NCI-H1048 (cell line): ENCODE measurements at regions not wholly inside any gene's neighbourhood (a gene's known extent, or its start where the extent isn't known, plus 50 kb on each side); places are given as distances from the start of the nearest gene placed in this dataset.
"Not testable (repeated sequence)": the region's sequence is repeated elsewhere in the genome, so short reads cannot be mapped to it uniquely, and the experiment has no call there.

Source experiments
- DNase-seq: peaks from one replicate; lab custom pipeline; 2025; lab: John Stamatoyannopoulos, UW

DNA sequence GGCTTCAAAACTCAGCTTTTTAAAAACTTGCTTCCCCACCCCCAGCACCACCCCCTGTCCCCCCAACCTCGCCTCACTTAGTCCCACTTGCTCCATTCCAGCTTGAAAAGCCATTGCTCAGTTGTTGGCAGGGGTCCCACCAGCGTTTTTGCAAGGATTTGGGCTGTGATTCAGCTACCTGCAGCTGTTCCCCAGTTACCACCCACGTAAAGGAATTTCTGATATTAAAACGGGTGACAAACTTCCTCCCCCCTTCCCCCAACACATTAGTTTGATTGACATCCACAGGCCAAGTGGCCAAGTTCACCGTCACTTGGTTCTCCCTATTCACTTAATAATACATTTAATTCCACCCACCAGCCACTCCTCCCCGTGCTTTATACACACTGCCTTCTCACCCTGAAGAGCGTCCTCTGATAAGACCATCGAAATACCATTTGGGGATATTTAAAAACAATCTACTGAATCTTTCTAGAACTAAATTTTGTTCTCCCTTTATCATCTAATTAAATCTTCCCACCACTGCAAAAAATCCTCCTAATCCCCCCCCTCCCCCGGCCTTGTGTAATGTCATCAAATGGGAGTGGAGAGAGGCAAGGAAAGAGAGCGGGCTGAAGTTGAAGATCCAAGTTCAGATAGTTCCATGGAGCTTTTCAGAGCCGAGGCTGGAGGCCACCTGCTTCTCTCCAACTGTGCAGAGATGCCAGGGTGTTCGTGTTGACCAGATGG, 55.1 kb downstream of the SOX9 start:
- no peak for DNase-seq

DNA sequence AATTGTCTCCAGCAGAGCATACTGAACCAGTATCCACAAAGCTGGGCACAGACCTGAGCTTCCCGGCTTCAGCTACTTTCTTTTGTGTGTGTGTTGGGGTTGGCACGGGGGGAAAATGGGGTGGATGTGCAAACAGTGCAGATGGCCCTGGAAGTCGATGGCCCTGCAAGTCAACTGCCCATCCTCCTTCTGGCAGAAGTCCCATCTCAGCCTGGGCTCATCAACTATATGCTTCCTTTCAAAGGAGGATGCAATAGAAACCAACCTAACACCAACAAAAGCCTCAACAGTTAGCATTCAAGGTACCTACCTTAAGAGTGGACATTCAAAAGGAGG, 55.7 kb downstream of the SOX9 start:
- no peak for DNase-seq

DNA sequence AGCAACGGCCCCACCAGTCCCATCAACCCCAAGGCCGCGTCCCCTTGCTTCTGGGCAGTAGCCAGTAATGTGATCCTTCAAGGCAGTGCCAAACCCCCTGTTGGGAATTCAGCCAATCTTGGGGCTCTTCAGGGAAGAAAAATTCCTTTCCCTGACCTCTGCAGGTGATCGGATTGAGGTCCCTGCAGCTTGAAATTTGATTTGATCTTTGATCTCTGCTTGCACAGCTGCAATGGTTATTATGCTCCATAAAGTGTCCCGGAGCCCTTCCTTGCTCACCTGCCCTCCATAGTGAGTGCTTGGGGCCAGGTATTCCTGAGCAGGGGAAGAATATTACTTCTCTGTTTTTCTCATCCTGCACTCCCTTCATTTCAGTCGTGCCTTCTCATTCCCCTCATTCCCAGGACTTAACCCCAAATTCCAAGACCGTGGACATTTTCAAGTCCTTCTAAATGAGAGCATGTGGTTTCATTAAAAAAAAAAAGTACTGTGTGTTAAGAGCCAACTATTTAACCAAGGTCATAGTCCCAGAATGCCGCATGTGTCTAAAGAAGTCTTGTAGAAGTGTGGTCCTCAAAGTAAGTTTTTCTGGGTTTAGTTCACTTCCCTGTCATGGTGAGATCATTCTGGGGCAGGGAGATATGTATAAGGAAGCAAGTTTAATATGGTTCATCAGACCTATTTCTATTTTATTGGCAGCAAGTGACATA, 56.3 kb downstream of the SOX9 start:
- no peak for DNase-seq

DNA sequence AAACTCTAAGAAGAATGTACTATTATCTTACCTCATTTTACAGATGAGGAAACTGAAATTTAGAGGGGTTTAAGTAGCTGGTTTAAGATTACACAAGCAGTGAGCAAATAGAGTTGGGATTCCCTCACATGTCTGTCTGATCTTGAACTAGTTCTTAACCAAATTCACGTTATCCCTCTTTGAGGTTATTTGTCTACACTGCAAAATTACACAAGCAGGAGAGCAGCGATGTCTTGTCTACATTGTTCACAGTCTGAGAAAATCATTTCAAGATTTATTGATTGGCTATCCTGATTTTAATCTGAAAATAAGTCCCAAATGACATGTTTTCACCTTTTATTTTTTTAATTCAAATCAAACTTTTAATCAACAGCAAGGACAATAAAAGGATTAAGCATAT, 56.9 kb downstream of the SOX9 start:
- DNase-seq: no peak

DNA sequence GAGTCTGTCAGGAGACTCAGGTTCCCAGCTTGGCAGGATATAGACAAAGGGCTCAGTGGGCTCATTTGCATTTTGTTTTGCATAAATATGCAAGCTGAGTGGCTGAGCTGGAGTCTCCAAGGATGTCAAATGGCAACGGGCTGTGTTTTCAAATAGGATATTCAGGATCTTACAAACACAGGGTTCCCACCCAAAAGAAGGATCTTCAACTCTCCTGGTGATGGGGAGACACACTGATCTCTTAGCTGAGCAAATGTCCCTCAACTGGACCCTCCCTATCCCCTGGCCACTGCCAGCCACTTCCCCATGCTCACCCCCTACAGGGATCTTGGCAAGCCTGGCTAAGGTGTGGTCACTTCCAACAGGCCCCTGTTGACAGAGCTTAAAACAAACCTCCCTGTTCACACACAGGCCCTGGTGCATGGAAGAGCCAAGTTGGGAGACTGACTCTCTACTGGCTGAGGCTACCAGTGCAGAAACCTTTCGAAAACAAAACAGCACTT, 61.6 kb downstream of the SOX9 start:
- DNase-seq: peak; percentile 95

DNA sequence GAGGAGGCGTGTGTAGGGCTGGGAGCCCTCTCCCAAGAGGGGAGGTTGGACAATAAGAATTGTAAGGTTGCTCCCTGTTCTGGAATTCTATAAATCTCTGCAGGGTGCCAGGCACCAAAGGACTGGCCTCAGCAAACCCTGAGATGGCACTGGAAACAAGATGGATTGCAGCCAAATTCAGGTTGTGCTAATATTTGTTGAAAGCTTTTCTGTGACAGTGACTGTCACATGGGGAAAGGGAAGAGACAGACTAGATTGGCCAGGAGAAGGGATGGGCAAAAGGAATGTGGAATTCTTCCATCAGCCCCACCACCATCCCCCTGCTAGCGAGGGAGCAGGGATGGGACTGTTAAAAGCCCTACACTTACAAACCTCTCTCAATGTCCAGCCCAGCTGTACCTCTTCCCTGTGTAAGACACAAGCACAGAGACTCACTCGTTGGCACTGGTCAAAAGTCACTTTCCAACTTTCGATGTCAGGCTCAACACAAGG, 62.4 kb downstream of the SOX9 start:
- DNase-seq: no peak

DNA sequence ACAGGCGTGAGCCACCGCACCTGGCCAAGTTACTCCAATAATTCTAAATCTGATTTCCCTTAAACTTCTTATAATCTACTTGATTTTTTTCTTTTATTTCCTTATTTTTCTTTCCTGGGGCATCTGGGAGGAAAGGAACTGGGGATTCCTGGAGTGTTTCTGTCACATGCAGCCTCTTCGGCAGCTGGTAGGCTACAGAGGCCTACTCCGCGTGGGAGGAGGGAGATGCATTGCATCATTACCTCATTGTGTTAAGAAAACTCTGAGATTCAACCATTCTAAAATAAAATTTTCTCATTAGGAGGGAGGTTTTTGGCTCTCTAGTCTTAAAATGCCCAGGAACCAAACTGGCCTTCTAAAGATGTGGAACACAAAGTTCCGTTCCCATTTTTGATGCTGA, 64.0 kb downstream of the SOX9 start:
- DNase-seq: no peak

DNA sequence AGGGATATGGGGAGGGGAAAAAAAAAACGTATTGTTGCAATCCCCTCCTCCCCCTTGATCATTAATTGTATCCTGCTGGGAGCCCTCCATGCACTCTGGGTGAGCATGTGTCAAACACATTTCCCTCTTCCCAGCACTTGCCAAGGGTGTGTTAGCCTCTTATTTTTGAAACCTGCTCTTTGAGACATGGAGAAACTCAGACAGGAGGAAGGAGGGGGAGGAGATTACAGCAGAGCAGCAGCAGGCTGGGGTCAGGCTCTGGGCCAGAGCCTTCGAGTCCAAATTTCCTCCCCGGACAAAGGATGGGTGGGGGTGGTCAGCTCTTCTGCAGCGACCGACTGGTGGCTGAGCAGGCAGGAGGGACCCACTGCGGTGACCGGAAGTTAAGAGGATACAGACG, 64.7 kb downstream of the SOX9 start:
- DNase-seq: no peak

DNA sequence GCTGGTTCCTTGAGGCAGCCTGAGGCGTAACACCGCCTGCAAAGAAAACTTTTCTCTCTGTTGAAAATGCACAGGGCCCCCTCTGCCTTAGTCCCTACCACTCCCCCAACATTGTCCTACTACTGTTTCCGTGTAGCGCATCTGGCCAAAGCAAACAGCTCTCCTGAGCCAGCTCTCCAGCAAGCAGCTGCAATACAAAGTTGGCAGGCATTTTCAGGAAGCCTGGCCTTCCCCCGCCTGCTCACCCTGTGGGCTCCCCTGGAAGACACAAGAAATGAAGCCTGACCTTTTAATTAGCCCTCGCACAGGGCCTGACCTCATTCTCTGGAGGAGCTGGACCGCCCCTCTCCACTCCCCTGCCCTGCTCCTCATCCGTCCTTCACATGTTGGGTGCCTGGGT, 66.7 kb downstream of the SOX9 start:
- DNase-seq: no peak

DNA sequence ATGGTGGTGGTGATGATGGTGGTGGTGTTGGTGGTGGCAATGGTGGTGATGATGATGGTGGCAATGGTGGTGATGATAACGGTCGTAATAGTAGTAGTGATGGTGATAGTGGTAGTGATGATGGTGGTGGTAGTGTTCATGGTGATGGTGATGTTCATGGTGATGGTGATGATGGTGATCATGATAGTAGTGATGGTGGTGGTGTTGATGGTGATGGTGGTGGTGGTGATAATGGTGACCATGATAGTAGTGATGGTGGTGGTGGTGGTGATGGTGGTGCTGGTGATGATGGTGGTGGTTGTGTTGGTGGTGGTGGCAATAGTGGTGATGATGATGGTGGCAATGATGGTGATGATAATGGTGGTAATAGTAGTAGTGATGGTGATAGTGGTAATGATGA, 68.0 kb downstream of the SOX9 start:
- no peak for DNase-seq

DNA sequence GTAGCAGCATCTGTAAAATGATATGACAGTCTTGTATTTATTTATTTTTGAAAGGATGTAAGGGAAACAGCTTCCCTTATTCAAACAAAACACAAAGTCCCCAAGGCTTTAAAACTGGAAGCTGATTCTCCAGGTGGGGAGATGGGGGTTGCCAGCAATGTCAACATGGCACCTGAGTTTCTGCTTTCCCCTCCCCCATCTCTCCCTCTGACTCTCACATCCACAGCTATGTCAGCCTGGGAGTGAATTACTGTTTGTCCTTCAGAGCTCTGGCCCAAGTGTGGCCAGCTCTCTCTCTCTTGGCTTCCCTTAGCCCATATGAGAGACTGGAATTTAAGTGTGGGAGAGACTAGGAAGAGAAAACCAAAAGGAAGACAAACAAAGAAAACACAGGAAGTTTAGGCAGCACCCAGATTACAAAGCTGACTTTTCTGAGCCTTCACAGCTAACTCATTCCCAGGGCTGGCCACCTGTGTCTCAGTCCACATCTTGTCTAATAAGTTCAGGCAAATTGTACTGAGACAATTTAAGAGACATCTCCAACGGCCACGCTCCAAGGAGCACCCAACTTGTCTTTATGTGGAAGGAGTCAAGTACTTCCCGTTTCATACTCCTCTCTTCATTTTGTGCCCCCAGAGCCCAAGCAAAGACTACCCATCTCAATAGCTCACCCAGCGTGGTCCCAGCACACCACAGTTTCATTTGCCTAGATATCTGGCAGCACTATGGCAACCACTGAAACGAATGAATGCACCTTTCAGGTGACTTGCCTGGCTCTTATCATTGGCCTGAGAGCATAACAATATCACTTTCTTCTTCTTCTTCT, 69.2 kb downstream of the SOX9 start:
- no peak for DNase-seq

DNA sequence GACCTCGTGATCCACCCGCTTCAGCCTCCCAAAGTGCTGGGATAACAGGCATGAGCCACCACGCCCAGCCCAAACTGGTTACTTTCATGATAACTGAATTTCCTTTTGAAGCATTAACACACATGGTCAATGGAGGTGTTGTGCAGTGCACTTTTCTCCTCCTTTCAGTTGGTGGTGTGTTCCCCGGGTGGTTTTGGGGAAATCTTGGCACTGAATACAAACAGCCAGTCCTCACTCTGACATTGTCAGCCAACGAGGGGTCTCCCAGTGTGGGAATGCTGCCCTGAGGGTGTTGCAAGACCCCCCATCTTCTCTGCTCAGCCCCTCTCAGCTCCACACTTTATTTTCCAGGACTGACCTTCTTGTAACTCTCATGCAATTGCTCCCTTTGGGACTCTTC, 70.5 kb downstream of the SOX9 start:
- no peak for DNase-seq

DNA sequence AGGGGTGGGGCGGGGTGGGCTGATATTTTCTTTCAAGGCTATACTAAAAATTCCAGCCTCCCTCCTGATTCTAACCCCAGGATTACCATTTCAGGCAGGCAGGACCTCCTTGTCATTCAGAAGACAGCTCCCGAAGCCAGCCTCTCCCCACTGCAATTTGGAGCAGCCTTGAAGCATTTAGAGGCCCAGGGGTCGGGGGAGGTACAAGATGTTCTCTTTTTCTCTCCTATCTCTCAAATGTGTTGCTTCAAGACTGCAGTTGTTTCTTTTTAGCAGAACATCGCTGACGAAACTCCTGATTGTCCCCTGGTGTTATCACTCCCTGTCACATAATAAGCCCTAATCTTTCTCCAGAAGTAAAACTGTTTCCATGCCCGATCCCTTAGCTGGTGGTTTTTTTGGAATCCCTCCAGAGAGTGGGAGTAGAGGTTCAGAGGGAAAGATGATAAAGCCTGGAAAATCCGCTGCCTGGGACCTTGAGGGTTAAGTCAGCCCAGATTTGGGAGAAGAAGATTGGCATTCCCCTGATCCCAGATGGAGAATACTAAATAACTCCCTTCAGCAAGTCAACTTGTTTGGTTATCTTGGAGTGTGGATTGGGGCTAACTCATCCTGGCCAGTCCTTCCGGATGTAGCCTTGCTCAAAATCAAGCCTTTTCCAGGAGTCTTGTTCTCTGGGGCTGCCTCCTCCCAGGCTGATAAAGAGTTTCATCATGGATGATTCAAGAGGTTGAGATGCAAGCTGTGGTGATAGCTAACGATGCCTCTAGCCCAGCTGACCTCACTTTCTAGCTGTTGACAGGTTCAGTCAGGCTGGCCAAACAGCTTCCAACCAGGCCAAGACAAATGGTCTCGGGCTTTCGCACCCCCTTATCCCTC, 71.3 kb downstream of the SOX9 start:
- no peak for DNase-seq

DNA sequence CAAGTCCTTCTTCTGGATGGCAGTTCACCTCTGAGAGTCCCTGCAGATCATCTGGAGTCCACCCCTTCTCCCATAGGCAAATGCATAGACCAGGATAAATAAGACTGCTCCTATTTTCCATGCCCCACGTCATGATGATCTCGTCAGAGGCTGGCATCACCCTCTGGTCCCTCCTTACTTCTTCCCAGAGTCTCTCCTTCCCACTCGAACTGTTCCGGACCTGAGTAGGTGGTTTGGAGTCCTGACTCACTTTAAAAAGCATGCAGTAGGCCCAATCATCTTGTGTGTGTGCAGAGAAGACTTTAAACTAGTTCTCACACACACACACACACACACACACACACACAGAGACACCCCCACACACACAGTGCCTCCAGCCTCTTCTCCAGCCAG, 72.0 kb downstream of the SOX9 start:
- DNase-seq: no peak

DNA sequence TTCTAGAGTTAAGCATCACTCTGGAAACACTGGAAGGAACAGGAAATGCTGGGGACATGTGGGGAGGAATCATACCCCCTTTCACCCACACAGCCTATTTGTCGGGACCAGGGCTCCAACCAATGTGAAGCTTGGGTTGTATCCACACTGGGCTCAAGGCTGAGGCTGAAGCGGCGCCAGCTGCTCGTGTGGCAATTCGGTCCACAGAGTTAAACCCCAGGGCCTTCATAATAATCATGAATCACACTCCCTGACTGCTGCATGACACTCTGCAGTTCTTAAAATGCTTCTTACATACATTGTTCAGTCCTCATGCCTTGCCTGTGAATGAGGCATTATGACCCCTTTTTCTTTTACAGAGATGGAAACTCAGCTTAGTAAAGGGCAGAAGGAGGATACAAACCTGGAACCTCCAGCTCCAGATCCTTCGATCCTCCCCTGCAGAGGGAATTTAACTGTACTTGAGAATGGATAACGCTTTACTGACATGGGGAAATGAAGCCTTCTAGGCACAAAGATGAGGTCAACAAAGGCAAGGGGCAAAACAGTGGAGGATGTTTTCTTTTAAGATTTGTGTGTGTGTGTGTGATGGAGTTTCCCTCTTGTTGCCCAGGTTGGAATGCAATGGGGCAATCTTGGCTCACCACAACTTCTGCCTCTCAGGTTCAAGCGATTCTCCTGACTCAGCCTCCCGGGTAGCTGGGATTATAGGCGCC, 72.7 kb downstream of the SOX9 start:
- no peak for DNase-seq

DNA sequence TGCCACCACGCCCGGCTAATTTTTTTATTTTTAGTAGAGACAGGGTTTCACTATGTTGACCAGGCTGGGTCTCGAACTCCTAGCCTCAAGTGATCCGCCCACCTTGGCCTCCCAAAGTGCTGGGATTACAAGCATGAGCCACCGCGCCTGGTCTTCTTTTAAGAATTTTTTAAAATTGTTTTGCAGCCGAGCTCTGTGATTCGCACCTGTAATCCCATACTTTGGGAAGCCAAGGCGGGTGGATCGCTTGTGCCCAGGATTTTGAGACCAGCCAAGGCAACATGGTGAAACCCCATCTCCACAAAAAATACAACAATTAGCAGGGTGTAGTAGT, 73.3 kb downstream of the SOX9 start:
- DNase-seq: not testable (repeated sequence)

DNA sequence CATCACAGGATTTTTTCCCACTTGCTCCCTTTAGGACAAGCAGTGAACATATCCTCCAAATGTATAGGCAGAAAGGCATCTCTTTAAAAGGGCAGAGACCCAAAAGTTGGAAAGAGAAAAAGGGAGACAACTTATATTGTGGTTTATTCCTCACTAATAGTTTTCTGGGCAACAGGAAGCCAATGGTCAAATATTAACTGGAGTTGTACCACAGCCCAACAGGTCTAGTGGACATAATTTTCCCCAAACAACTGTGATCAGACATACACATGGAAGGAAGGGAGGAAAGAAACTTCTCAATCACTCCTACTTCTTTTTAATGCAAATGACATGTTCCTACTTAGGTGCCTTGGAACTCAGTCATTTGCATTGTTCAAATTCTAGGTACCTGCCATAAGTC, 78.4 kb downstream of the SOX9 start:
- no peak for DNase-seq

DNA sequence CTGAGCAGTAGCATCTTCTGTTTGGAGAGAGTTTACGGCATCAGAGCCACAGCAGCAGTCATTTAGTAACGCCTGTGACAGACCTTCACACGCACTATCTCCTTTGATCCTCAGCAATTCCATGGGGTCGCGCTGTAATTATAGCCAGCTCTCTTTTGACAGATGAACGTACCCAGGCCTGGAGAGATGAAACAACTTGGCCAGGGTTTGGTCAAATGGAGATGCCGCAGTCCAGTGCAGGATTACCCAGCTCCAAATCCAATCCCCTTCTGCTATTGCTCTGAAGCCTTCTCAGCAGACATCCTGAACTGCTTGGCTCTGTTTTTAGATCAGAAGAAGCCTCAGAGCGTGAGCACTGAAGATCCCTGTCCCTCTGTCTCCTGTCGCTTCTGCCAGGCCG, 83.9 kb downstream of the SOX9 start:
- DNase-seq: no peak

DNA sequence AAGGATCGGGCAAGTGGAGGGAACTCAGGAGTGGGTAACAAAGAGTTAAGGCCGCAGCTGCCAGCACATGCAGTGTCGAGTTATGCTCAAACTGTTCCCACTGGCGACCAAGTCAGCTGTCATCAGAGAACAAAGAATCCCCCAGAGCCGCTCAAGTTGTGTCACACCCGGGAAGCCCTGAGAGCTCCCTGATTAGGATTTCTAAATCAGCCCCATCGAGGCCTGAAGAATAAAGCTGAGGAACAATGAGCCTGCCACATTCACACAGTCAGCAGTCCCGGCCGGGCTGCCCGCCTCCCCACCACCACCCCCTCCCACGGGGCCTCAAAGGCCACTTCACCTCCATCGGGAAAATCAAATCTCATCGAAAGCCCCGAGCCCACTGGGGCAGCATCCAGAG, 84.5 kb downstream of the SOX9 start:
- DNase-seq: no peak

DNA sequence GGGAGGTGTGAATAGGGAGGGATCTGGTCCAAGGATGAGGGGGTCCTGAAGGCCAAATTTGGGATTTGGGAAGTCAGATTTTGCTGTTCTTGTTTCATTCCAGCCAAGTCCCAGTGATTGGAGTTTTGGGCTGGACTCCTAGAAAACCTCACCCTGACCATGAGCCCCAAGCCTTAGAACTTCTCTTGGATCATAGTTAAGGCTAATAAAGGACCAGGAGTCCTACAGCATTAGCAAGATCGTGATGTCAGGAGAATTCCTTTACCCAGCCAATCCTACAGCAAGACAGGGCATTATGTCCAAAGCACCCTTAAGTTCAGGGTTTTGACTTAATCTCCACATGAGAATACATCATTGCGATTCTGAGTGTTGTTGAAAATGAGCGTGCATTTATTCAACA, 85.0 kb downstream of the SOX9 start:
- no peak for DNase-seq

DNA sequence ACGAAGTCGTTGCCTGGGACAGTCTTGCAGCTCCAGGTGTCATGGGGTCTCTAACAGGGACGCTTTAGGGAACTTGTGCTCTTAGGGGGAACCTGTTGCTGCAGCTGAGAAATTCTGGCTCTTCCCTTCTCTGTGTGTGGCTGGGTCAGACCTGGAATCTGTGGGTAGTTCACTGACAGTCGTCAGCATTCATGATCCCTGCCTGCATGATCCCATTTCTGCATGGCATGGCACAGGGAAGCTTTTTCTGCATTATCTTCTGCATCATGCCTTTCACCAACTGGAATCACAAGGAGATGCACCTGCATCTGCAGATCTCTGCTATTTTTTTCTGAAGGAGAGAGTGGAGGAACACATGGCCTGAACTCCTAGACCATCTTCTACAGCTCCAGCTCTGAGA, 85.6 kb downstream of the SOX9 start:
- no peak for DNase-seq
